H1 (cell line): ENCODE measurements at regions not wholly inside any gene's neighbourhood (a gene's known extent, or its start where the extent isn't known, plus 50 kb on each side); places are given as distances from the start of the nearest gene placed in this dataset.

Source experiments
- CEBPB ChIP-seq: IDR thresholded peaks from 2 replicates; pipeline ENCODE4 v1.6.1; 2012; ENCODE audit warnings: low read depth, low read length
- SP1 ChIP-seq: IDR thresholded peaks from 2 replicates; pipeline ENCODE4 v1.6.1; 2011; ENCODE audit warnings: low read depth, low read length
- TF ChIP-seq, protein P1 (sequence below), 3 experiments: IDR thresholded peaks; 1 replicate in 2 of 3; 2 replicates in 1 of 3; pipeline versions ENCODE4 v1.5.1 to v1.6.1; 2011; ENCODE audit warnings: low read length in 3 of 3, mild to moderate bottlenecking in 3 of 3, inconsistent platforms in 2 of 3, low read depth in 1 of 3, moderate library complexity in 1 of 3; ENCODE audit not compliant: insufficient read depth in 1 of 3; ENCODE audit errors: control extremely low read depth in 1 of 3

DNA sequence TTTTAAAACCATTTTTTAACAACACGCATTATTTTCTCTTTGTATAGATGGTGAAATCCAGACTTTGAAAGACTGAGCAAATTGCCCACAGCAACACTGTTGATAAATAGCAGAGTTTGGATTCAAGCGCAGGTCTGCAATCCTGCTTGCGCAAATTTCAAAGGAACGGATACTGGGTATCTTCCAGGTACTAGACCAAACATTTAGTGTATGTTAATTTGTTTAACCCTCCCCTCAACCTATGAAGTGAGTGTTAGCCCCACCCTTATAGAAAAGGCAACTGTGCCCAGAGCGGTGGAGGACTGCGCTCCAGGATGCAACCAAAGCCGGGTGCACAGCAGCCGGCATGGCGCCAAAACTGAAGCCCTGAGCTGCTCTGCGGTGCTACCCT, 103.8 kb downstream of the CPN2 start (continued):
- TF ChIP-seq CEBPB (no peak), SP1 (no peak)
- TF ChIP-seq, protein P1, sequence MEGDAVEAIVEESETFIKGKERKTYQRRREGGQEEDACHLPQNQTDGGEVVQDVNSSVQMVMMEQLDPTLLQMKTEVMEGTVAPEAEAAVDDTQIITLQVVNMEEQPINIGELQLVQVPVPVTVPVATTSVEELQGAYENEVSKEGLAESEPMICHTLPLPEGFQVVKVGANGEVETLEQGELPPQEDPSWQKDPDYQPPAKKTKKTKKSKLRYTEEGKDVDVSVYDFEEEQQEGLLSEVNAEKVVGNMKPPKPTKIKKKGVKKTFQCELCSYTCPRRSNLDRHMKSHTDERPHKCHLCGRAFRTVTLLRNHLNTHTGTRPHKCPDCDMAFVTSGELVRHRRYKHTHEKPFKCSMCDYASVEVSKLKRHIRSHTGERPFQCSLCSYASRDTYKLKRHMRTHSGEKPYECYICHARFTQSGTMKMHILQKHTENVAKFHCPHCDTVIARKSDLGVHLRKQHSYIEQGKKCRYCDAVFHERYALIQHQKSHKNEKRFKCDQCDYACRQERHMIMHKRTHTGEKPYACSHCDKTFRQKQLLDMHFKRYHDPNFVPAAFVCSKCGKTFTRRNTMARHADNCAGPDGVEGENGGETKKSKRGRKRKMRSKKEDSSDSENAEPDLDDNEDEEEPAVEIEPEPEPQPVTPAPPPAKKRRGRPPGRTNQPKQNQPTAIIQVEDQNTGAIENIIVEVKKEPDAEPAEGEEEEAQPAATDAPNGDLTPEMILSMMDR (IDR thresholded peaks at IDR 0.05; ENCODE audit: control extremely low read depth in 1 of 3, insufficient read depth in 1 of 3, low read depth in 1 of 3, low read length in 3 of 3), result no peak
